HG03571 (cell line): ENCODE measurements at regions not wholly inside any gene's neighbourhood (a gene's known extent, or its start where the extent isn't known, plus 50 kb on each side); places are given as distances from the start of the nearest gene placed in this dataset.
"Not testable (repeated sequence)": the region's sequence is repeated elsewhere in the genome, so short reads cannot be mapped to it uniquely, and the experiment has no call there.

Source experiments
- ATAC-seq: cut with Tn5 transposase; IDR thresholded peaks from one replicate; pipeline ENCODE4 v1.9.1; 2021; ENCODE audit not compliant: unreplicated experiment

- no peak for ATAC-seq
These were observed 892.0 kb upstream of the AUTS2 start for GRCh38 chr7:68706291-68706690.

GRCh38 chr7:68707159-68707558, 891.1 kb upstream of the AUTS2 start:
- no peak for ATAC-seq

- ATAC-seq: no peak
These were observed 890.3 kb upstream of the AUTS2 start for GRCh38 chr7:68707958-68708357.

DNA sequence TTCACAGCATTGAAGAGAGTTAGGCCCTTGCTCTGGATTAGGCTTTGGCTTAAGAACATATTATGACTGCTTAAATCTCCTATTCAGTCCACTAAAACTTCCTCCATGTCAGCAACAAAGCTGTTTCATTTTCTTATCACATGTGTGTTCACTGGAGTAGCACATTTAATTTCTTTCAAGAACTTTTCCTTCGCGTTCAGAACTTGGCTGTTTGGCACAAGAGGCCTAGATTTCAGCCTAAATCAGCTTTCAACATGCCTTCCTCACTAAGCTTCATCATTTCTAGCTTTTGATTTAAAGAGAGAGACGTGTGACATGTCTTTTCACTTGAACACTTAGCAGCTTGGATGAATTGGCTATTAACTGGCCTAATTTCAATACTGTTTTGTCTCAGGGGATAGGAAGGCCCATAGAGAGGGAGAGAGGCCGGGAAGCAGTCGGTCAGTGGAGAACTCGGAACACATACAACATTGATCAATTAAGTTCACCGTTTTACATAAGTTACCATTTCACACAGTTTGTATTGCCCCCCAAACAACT, 885.2 kb upstream of the AUTS2 start:
- no peak for ATAC-seq

GRCh38 chr7:68714135-68714534, 884.1 kb upstream of the AUTS2 start:
- ATAC-seq: not testable (repeated sequence)

- no peak for ATAC-seq
These were observed 882.4 kb upstream of the AUTS2 start for GRCh38 chr7:68715907-68716306.

DNA sequence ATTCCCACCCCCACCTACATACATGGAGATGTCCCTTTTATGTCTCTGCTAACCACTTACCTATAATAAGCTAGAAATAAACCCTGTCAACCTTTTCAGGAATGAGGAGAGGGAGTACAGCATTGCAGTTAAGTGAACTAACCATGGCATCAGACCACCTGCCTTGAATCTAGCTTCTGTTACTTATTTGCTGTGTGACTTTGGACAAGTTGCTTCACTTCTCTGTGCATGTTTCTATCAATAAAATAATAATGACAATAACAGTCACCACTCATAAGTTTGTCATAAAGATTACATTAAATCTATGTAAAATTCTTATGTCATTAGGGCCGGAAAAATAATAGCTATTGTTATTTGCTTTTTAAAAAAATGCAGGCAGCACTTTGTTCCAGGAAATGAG, 881.1 kb upstream of the AUTS2 start:
- ATAC-seq: no peak

DNA sequence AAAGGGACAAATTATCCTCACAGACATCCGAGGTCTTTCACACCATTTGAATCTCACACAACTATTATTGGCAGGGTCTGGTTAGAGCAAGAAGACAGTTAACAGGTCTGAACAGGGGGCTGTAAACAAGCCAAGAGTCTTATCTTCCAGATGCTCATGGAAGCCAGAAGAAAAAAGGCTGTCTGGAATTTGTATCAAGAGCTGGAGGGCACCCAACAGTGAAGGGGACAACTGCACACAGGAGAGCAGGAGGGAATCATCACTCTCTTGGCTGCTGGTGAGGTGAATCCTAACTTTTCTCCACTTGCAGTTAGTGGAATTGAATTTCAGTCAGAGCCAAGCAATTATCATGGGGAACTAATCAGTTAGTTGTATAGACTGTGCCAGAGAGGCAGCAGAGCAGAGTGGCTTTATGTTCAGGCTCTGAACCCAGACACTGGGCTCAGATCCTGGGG, 880.2 kb upstream of the AUTS2 start:
- no peak for ATAC-seq

DNA sequence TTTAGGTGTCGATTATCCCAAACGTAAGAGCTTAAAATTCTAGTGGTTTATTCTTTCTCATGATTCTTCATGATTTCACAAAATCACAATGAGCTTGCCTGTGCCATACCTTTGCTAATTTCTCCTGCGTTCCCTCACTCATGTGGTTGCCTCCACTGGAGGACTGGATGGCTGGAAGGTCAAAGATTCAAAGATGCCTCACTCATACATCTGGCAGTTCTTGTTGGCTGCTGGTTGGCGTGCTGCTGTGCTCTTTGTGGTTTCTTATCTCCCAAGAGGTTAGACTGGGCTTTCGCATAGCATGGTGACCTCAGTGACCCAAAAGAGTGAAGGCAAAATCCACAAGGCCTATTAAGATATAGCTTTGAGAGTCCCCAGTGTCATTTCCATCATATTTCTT, 877.6 kb upstream of the AUTS2 start:
- ATAC-seq: no peak

DNA sequence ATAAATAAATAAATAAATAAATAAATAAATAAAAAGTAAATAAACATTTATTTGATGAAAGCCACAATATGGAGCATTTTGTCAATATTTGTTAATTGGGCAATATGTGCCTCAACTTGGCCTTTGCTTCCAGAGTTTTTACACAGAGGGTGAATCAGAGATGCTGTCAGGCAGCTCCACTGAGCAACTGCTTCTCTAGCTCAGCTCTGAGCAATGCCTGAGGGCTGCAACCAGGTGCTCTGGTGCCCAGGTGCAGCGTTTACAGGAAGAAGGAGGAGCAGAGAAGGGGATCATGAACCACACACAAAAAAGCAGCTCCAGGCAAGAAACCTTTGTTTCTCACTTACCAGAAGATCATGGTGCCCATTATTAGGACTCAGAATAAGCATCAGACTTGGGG, 876.2 kb upstream of the AUTS2 start:
- no peak for ATAC-seq

DNA sequence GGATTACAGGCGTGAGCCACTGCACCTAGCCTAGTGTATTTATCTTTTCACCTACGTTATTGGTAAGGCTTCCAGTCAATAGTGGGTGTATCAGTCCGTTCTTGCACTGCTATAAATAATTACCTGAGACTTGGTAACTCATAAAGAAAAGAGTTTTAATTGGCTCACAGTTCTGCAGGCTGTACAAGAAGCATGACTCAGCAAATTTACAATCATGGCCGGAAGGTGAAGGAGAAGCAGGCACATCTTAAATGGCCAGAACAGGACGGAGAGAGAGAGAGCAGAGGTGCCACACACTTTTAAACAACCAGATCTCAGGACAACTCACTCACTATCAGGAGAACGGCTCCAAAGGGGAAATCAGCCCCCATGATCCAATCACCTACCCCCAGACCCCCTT, 873.3 kb upstream of the AUTS2 start:
- ATAC-seq: no peak

- ATAC-seq: no peak
These were observed 872.2 kb upstream of the AUTS2 start for GRCh38 chr7:68725843-68726785.

GRCh38 chr7:68728720-68729119, 869.6 kb upstream of the AUTS2 start:
- ATAC-seq: not testable (repeated sequence)

DNA sequence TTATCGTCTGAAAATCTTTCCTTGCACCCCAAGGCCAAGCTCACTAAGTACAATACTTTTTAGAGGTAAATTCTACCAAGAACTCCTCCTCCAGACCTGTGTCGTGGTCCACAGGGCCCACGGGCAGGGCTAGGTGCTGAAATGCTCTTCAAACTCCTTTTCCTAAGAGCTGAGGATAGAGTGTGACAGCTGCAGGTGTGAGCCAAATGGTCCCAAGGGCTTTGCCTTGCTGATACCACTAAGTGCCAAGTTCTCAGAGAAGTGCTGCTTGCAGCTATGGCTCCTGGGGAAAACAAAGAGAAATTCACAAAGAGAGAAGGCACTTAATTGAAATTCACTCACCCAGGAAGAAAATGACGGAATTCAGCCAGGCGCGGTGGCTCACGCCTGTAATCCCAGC, 868.9 kb upstream of the AUTS2 start:
- ATAC-seq: no peak

GRCh38 chr7:68730194-68730593, 868.1 kb upstream of the AUTS2 start:
- ATAC-seq: no peak

GRCh38 chr7:68730964-68731363, 867.3 kb upstream of the AUTS2 start:
- ATAC-seq: no peak

- ATAC-seq: no peak
These were observed 864.8 kb upstream of the AUTS2 start for GRCh38 chr7:68733219-68734153.

GRCh38 chr7:68734431-68734830, 863.8 kb upstream of the AUTS2 start:
- no peak for ATAC-seq

GRCh38 chr7:68739306-68739705, 859.0 kb upstream of the AUTS2 start:
- ATAC-seq: no peak

- ATAC-seq: no peak
These were observed 854.2 kb upstream of the AUTS2 start for GRCh38 chr7:68744036-68744435.
